MM.1S (cell line): ENCODE measurements at regions not wholly inside any gene's neighbourhood (a gene's known extent, or its start where the extent isn't known, plus 50 kb on each side); places are given as distances from the start of the nearest gene placed in this dataset.

Experiments
- CTCF ChIP-seq: fragments of 300-600 bp; sonication (generic); IDR thresholded peaks from 2 replicates; pipeline ENCODE4 v1.5.1; 2016; ENCODE audit warnings: antibody characterized with exemption, low read length, mixed read lengths
- EZH2 ChIP-seq: fragments of 300-600 bp; sonication (generic); optimal IDR thresholded peaks from 2 replicates; pipeline ENCODE3; 2017; ENCODE audit warnings: low read depth, mild to moderate bottlenecking, antibody characterized with exemption, low read length, mixed read lengths
- EZH2phosphoT487 ChIP-seq: fragments of 300-600 bp; sonication (generic); IDR thresholded peaks from 2 replicates; pipeline ENCODE4 v1.6.1; 2018; ENCODE audit warnings: antibody characterized with exemption, low read length

DNA sequence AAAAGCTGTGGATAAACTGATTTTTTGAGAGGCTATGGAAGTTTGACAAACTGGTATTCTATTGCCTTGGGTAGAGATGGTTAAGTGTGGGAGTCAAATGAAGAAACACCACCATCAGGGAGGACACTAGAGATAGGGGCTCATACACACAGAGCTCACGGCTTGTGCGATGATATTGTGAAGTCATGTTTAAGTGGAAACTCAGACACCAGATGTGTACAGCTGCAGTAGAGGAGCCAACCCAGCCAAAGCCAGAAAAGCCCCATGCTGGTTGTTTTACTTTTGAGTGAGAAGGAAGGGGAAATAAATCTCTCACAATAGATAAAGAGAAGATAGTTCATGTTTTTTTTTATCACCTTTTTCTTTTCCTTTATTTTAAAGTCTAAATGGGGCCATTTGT, 377.7 kb downstream of the DMRT2 start:
- TF ChIP-seq EZH2phosphoT487 (no peak), CTCF (no peak), EZH2 (no peak)
